GM20000 (cell line): ENCODE measurements at regions not wholly inside any gene's neighbourhood (a gene's known extent, or its start where the extent isn't known, plus 50 kb on each side); places are given as distances from the start of the nearest gene placed in this dataset.

ENCODE experiments used
- DNase-seq: peaks from one replicate; pipeline ENCODE4 v3.0.0; 2012; ENCODE audit warnings: low spot score
- CTCF ChIP-seq: IDR thresholded peaks from 2 replicates; pipeline ENCODE4 v1.5.1; 2012; ENCODE audit warnings: mild to moderate bottlenecking, control low read depth; ENCODE audit errors: extremely low read depth, missing control alignments

- TF ChIP-seq CTCF, result no peak
- no peak for DNase-seq
These were observed 165.9 kb upstream of the NDUFV2 start for GRCh38 chr18:8936619-8937018.

GRCh38 chr18:8937160-8938094, 165.1 kb upstream of the NDUFV2 start:
- no peak for TF ChIP-seq CTCF
- no peak for DNase-seq

GRCh38 chr18:8938817-8939216, 163.7 kb upstream of the NDUFV2 start:
- no peak for TF ChIP-seq CTCF
- no peak for DNase-seq

- TF ChIP-seq CTCF, result no peak
- DNase-seq, result no peak
These were observed 160.2 kb upstream of the NDUFV2 start for GRCh38 chr18:8942021-8942908.

- no peak for DNase-seq
- no peak for TF ChIP-seq CTCF
These were observed 159.5 kb upstream of the NDUFV2 start for GRCh38 chr18:8942909-8943545.

GRCh38 chr18:8943900-8944870, 158.3 kb upstream of the NDUFV2 start:
- TF ChIP-seq CTCF, result no peak
- DNase-seq, result no peak
